CD4-positive, alpha-beta T cell (primary cell): ENCODE measurements at regions not wholly inside any gene's neighbourhood (a gene's known extent, or its start where the extent isn't known, plus 50 kb on each side); places are given as distances from the start of the nearest gene placed in this dataset.

Experiments
- ATAC-seq: fragments of 200-7000 bp; cut with Tn5 transposase; one replicate; pipeline ENCODE4 v1.10.0; 2022; ENCODE audit warnings: mild to moderate bottlenecking; ENCODE audit not compliant: poor library complexity
- CTCF ChIA-PET: fragments of 350-600 bp; sonication (Branson Sonifier 250); formaldehyde crosslinking; loops from one replicate; lab custom pipeline; 2021; ENCODE audit warnings: antibody characterized with exemption, inconsistent platforms; lab: Charles Lee
- POLR2A ChIA-PET: fragments of 350-600 bp; sonication (Branson Sonifier 250); formaldehyde crosslinking; loops from one replicate; lab custom pipeline; 2021; ENCODE audit warnings: antibody characterized with exemption, inconsistent platforms; lab: Charles Lee
- DNase-seq, 14 experiments: peaks; one replicate each; pipeline ENCODE4 v3.0.0-alpha.2; 2013 to 2020; ENCODE audit warnings: mixed read lengths in 2 of 14
- H3K27ac ChIP-seq, 2 donors: one replicate each; pipeline versions ENCODE4 v1.5.1 to v1.7.0; 2013; ENCODE audit warnings: low read length in 2 of 2, low read depth in 1 of 2, mild to moderate bottlenecking in 1 of 2
- H3K27me3 ChIP-seq, 2 experiments: 1 replicate in 1 of 2; 2 replicates in 1 of 2; pipeline versions ENCODE4 v1.6.1 to v1.7.0; 2013; ENCODE audit warnings: low read length in 2 of 2, control low read depth in 1 of 2, mild to moderate bottlenecking in 1 of 2, moderate library complexity in 1 of 2; ENCODE audit not compliant: insufficient read depth in 2 of 2, control insufficient read depth in 1 of 2
- H3K36me3 ChIP-seq: one replicate; pipeline ENCODE4 v1.6.1; 2013; ENCODE audit warnings: low read length, control low read depth; ENCODE audit not compliant: insufficient read depth
- H3K4me1 ChIP-seq: one replicate; pipeline ENCODE4 v1.6.1; 2013; ENCODE audit warnings: low read length, control low read depth; ENCODE audit not compliant: insufficient read depth
- H3K4me3 ChIP-seq: one replicate; pipeline ENCODE4 v1.5.1; 2013; ENCODE audit warnings: mild to moderate bottlenecking, low read length, moderate library complexity
- H3K9me3 ChIP-seq, 2 experiments: 1 replicate in 1 of 2; 2 replicates in 1 of 2; pipeline versions ENCODE4 v1.6.1 to v1.7.0; 2013; ENCODE audit warnings: low read length in 2 of 2, mild to moderate bottlenecking in 2 of 2, control low read depth in 1 of 2, moderate library complexity in 1 of 2; ENCODE audit not compliant: control insufficient read depth in 1 of 2, insufficient read depth in 1 of 2
- H3K27ac Mint-ChIP-seq: one replicate; pipeline ENCODE4 v1.8.0; 2020; ENCODE audit warnings: mixed read lengths
- H3K27me3 Mint-ChIP-seq: one replicate; pipeline ENCODE4 v1.8.0; 2021; ENCODE audit warnings: mixed read lengths
- H3K36me3 Mint-ChIP-seq: one replicate; pipeline ENCODE4 v1.8.0; 2021; ENCODE audit warnings: low read depth, mixed read lengths
- H3K4me1 Mint-ChIP-seq: one replicate; pipeline ENCODE4 v1.8.0; 2021; ENCODE audit warnings: low read depth, mixed read lengths
- H3K4me3 Mint-ChIP-seq: one replicate; pipeline ENCODE4 v1.8.0; 2020; ENCODE audit warnings: mild to moderate bottlenecking, mixed read lengths
- H3K9me3 Mint-ChIP-seq: one replicate; pipeline ENCODE4 v1.8.0; 2020; ENCODE audit warnings: mixed read lengths
- CTCF ChIP-seq: fragments of 200-600 bp; IDR thresholded peaks from one replicate; pipeline ENCODE4 v1.8.0; 2022; ENCODE audit warnings: antibody characterized with exemption, mild to moderate bottlenecking
- intact Hi-C, 2 experiments: fragments of 100-400 bp; cut with DNase I in 1 of 2; cut with micrococcal nuclease in 1 of 2; formaldehyde crosslinking; loops; one replicate each; pipeline versions ENCODE4 v1.15.1 to v1.9.0; 2023 to 2025; cut with DNase I, micrococcal nuclease

DNA sequence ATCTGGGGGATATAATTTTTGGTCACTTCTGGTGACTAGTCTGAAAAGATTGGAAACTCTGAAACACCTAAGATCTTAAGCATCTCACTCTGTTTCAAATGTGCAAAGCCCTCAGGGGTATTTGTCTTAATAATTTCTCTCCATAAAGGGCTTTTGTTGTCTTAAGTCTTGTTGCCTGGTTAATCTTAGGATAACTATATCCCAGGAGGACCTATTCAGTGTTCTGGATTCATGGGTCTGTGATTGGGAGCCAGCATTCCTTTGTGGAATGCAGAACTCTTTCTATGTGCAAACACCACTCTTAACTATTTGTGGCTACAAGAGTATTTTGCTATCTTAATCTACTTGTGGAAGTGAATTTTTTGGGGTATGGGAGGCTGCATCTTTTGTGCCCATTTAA is 1573.0 kb upstream of the PRMT6 start:
- ChIA-PET POLR2A (no interaction called here), CTCF (no interaction called here)
- Histone ChIP-seq H3K36me3 (no peaks in the 10 kb centered on the region), H3K4me1 (no peaks in the 10 kb centered on the region), H3K27ac (no peak overlapping the region), H3K4me3 (no peak overlapping the region), H3K9me3 (peaks cover 0 to 6% of the 10 kb centered on the region in 2 experiments), H3K27me3 (no peaks in the 10 kb centered on the region)
- Mint-ChIP-seq H3K27me3 (no peaks in the 10 kb centered on the region), H3K4me3 (no peak overlapping the region), H3K4me1 (no peaks in the 10 kb centered on the region), H3K27ac (no peak overlapping the region), H3K9me3 (peaks cover 11% of the 10 kb centered on the region), H3K36me3 (no peaks in the 10 kb centered on the region)
- ATAC-seq: no peak
- intact Hi-C loops: loop anchor here in 1 of 2 experiments (2.0 kb wide), 1 partner anchor 15 kb away; no protein-coding TSS in a partner anchor
- no peak for DNase-seq
- TF ChIP-seq CTCF: no peak

GRCh38 chr1:105485207-105485606 is 1571.3 kb upstream of the PRMT6 start:
- ChIA-PET CTCF (no interaction called here), POLR2A (no interaction called here)
- intact Hi-C loops: no loop called here
- Histone ChIP-seq H3K4me3 (no peak overlapping the region), H3K27me3 (no peaks in the 10 kb centered on the region), H3K4me1 (no peaks in the 10 kb centered on the region), H3K27ac (no peak overlapping the region), H3K9me3 (peaks cover 2 to 6% of the 10 kb centered on the region in 2 experiments), H3K36me3 (no peaks in the 10 kb centered on the region)
- Mint-ChIP-seq H3K4me3 (no peak overlapping the region), H3K27me3 (no peaks in the 10 kb centered on the region), H3K4me1 (no peaks in the 10 kb centered on the region), H3K36me3 (no peaks in the 10 kb centered on the region), H3K27ac (no peak overlapping the region), H3K9me3 (peaks cover 11% of the 10 kb centered on the region)
- ATAC-seq (no peak), DNase-seq (no peak)
- TF ChIP-seq CTCF: no peak

- Histone ChIP-seq H3K4me1 (no peaks in the 10 kb centered on the region), H3K36me3 (no peaks in the 10 kb centered on the region), H3K4me3 (no peak overlapping the region), H3K27ac (no peak overlapping the region), H3K27me3 (no peaks in the 10 kb centered on the region), H3K9me3 (peaks cover 0 to 5% of the 10 kb centered on the region in 2 experiments)
- Mint-ChIP-seq H3K27me3 (no peaks in the 10 kb centered on the region), H3K9me3 (peaks cover 5% of the 10 kb centered on the region), H3K4me3 (no peak overlapping the region), H3K27ac (no peak overlapping the region), H3K4me1 (no peaks in the 10 kb centered on the region), H3K36me3 (no peaks in the 10 kb centered on the region)
- DNase-seq: no peak
- ChIA-PET POLR2A (no interaction called here), CTCF (no interaction called here)
- no peak for TF ChIP-seq CTCF
- no peak for ATAC-seq
- intact Hi-C loops: no loop called here
Observed at GRCh38 chr1:105492921-105493320, 1563.6 kb upstream of the PRMT6 start.
